ENCODE measurements at regions not wholly inside any gene's neighbourhood (a gene's known extent, or its start where the extent isn't known, plus 50 kb on each side); places are given as distances from the start of the nearest gene placed in this dataset.
A peak's percentile ranks its signal among the peaks of the same experiment; 100 is the strongest.

DNA sequence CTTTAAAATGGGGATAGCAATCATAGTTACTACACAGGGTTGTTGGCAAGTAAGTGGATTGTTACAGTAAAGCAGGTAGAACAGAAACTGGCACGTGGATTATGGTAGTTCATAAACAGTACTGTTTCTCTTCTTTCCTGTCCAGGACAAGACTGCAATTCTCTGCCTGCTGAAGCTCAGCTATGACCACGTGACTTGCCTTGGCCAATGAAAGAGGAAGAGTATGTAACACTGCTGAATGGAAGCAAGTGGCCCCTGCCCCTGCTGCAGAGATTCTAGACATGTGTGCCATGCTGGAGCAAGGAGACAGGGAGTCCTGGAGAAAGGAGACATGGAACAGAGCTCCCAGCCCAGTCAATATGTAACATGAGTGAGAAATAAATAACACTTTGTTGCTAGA, 66.6 kb upstream of the TOX3 start:
- DNase-seq (ENCODE audit: extremely low read depth in 1 of 4, low spot score in 3 of 4) (peak in 1 of 4 experiments; percentile 12), ATAC-seq (no peak), FAIRE-seq (no peak)
- in situ Hi-C loops (cut with MboI) (no loop called here), intact Hi-C loops (cut with micrococcal nuclease) (no loop called here)
- POLR2A ChIA-PET = no interaction called here
- Histone ChIP-seq H3K4me1 (replicated peaks in 1 of 2; ENCODE audit: control insufficient read depth in 2 of 2, insufficient read depth in 2 of 2, low read length in 2 of 2) (no peaks in the 10 kb centered on the region), H4K20me1 (replicated peaks; ENCODE audit: control insufficient read depth, insufficient read depth, low read length) (no peaks in the 10 kb centered on the region), H3K4me2 (ENCODE audit: insufficient read depth, low read length) (no peak overlapping the region), H3K27me3 (ENCODE audit: control insufficient read depth in 2 of 2, insufficient read depth in 2 of 2, low read length in 2 of 2) (no peaks in the 10 kb centered on the region), H3K4me3 (no peak overlapping the region), H3K27ac (ENCODE audit: extremely low read depth, low read depth, low read length) (no peak overlapping the region), H3K9me1 (ENCODE audit: control insufficient read depth, insufficient read depth, low read length) (no peaks in the 10 kb centered on the region), H2AFZ (ENCODE audit: low read depth, low read length) (no peak overlapping the region), H3K79me2 (ENCODE audit: control insufficient read depth, insufficient read depth, low read length) (no peaks in the 10 kb centered on the region), H3K36me3 (ENCODE audit: control insufficient read depth, insufficient read depth, low read length) (no peaks in the 10 kb centered on the region), H3K9me3 (replicated peaks; ENCODE audit: control insufficient read depth, insufficient read depth, low read depth, low read length) (no peaks in the 10 kb centered on the region; the same call in 1 of the 2 replicates), H3K9ac (ENCODE audit: insufficient read depth in 1 of 2, low read depth in 2 of 2, low read length in 2 of 2) (no peak overlapping the region)
- CTCF ChIA-PET (ENCODE audit: low intra/inter-chr PET ratio) = no interaction called here
- no peak for TF ChIP-seq SMAD1 (IDR thresholded peaks at IDR 0.05; ENCODE audit: low read depth, low read length, partially characterized antibody)
- no peak for TF ChIP-seq HNRNPH1 (optimal IDR thresholded peaks at IDR 0.05; ENCODE audit: low read depth, low read length)
- TF ChIP-seq ZNF445 (CRISPR knock-in tag; IDR thresholded peaks at IDR 0.05; ENCODE audit: low read depth) = no peak
- TF ChIP-seq, protein P1, sequence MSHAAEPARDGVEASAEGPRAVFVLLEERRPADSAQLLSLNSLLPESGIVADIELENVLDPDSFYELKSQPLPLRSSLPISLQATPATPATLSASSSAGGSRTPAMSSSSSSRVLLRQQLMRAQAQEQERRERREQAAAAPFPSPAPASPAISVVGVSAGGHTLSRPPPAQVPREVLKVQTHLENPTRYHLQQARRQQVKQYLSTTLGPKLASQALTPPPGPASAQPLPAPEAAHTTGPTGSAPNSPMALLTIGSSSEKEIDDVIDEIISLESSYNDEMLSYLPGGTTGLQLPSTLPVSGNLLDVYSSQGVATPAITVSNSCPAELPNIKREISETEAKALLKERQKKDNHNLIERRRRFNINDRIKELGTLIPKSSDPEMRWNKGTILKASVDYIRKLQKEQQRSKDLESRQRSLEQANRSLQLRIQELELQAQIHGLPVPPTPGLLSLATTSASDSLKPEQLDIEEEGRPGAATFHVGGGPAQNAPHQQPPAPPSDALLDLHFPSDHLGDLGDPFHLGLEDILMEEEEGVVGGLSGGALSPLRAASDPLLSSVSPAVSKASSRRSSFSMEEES (CRISPR knock-in tag; IDR thresholded peaks at IDR 0.05) = peak; percentile 51; the same call in 1 of the 2 replicates
- BruUV-seq (replicated peaks) = no TSS peak
- 3% methylated on average over 2 of the region's 2 CpGs for WGBS (ENCODE audit: insufficient coverage, low coverage, missing lambda C conversion rate)
